PC-3 (cell line): ENCODE measurements at regions not wholly inside any gene's neighbourhood (a gene's known extent, or its start where the extent isn't known, plus 50 kb on each side); places are given as distances from the start of the nearest gene placed in this dataset.

Experiments
- ATAC-seq: fragments of 200-7000 bp; cut with Tn5 transposase; 2 replicates; pipeline ENCODE4 v1.9.1; 2020; ENCODE audit warnings: mild to moderate bottlenecking, moderate library complexity
- BruUV-seq: library from RNA; stranded (reverse); fragments of 400-500 nt; replicated peaks from 2 replicates; lab custom pipeline; 2021; lab: Mats Ljungman, UMichigan
- CTCF ChIA-PET: fragments of 300-600 bp; sonication (Branson Sonifier 250); formaldehyde crosslinking; loops from one replicate; lab custom pipeline; 2022; ENCODE audit warnings: antibody characterized with exemption; lab: Charles Lee
- POLR2A ChIA-PET: fragments of 300-600 bp; sonication (Branson Sonifier 250); formaldehyde crosslinking; loops from one replicate; lab custom pipeline; 2022; ENCODE audit warnings: antibody characterized with exemption; ENCODE audit not compliant: unreplicated experiment; lab: Charles Lee
- DNase-seq: peaks from one replicate; pipeline ENCODE4 v3.0.0-alpha.2; 2015
- H2AFZ ChIP-seq: fragments of 300-600 bp; sonication (generic); 2 replicates; pipeline ENCODE4 v1.6.0; 2016; ENCODE audit warnings: antibody characterized with exemption, low read length
- H3F3A ChIP-seq: fragments of 300-600 bp; sonication (generic); one replicate; pipeline ENCODE4 v1.6.0; 2017; ENCODE audit warnings: antibody characterized with exemption, low read length, control low read depth, mild to moderate bottlenecking; ENCODE audit not compliant: unreplicated experiment
- H3K27ac ChIP-seq: fragments of 300-600 bp; sonication (generic); 2 replicates; pipeline ENCODE4 v1.5.1; 2016; ENCODE audit warnings: mild to moderate bottlenecking, low read length
- H3K27me3 ChIP-seq: fragments of 300-600 bp; sonication (generic); 2 replicates; pipeline ENCODE4 v1.6.1; 2016; ENCODE audit warnings: low read length, mixed read lengths
- H3K36me3 ChIP-seq: fragments of 300-600 bp; sonication (generic); 2 replicates; pipeline ENCODE4 v1.6.1; 2016; ENCODE audit warnings: low read depth, mixed run types, low read length, mixed read lengths
- H3K4me1 ChIP-seq: fragments of 300-600 bp; sonication (generic); 2 replicates; pipeline ENCODE4 v1.5.1; 2016; ENCODE audit warnings: low read length; ENCODE audit not compliant: insufficient read depth
- H3K4me2 ChIP-seq: fragments of 300-600 bp; sonication (generic); 2 replicates; pipeline ENCODE4 v1.6.0; 2016; ENCODE audit warnings: low read length
- H3K4me3 ChIP-seq: fragments of 300-600 bp; sonication (generic); 2 replicates; pipeline ENCODE4 v1.5.1; 2016; ENCODE audit warnings: mild to moderate bottlenecking, low read length, mixed read lengths
- H3K79me2 ChIP-seq: fragments of 300-600 bp; sonication (generic); 2 replicates; pipeline ENCODE4 v1.6.1; 2017; ENCODE audit warnings: low read length, mixed read lengths
- H3K9ac ChIP-seq: fragments of 300-600 bp; sonication (generic); 2 replicates; pipeline ENCODE4 v1.6.0; 2016; ENCODE audit warnings: mild to moderate bottlenecking, low read length
- H3K9me2 ChIP-seq: fragments of 300-600 bp; sonication (generic); replicated peaks from 2 replicates; pipeline ENCODE4 v1.6.1; 2016; ENCODE audit warnings: mixed run types, low read length, mixed read lengths
- H3K9me3 ChIP-seq: fragments of 300-600 bp; sonication (generic); 2 replicates; pipeline ENCODE4 v1.6.1; 2016; ENCODE audit warnings: low read length, mixed read lengths
- H4K20me1 ChIP-seq: fragments of 300-600 bp; sonication (generic); 2 replicates; pipeline ENCODE4 v1.6.1; 2016; ENCODE audit warnings: low read length, mixed read lengths
- CTCF ChIP-seq: fragments of 300-600 bp; sonication (generic); conservative IDR thresholded peaks from 2 replicates; pipeline ENCODE4 v1.5.1; 2017; ENCODE audit warnings: antibody characterized with exemption, low read depth, mild to moderate bottlenecking, low read length
- EZH2 ChIP-seq: fragments of 300-600 bp; sonication (generic); IDR thresholded peaks from one replicate; pipeline ENCODE4 v1.6.1; 2017; ENCODE audit warnings: antibody characterized with exemption, mild to moderate bottlenecking, low read length; ENCODE audit not compliant: unreplicated experiment
- EZH2phosphoT487 ChIP-seq: fragments of 300-600 bp; sonication (generic); IDR thresholded peaks from 2 replicates; pipeline ENCODE4 v1.6.1; 2018; ENCODE audit warnings: mild to moderate bottlenecking, antibody characterized with exemption, low read length, borderline replicate concordance
- intact Hi-C: fragments of 100-400 bp; cut with micrococcal nuclease; formaldehyde crosslinking; loops from 2 replicates; pipeline ENCODE4 v1.9.0; 2023

- CTCF ChIA-PET, result no interaction called here
- Histone ChIP-seq H3K9me2 (no peaks in the 10 kb centered on the region), H3K4me2 (no peak overlapping the region), H3K27me3 (no peaks in the 10 kb centered on the region), H3K9me3 (no peaks in the 10 kb centered on the region), H3K4me3 (no peak overlapping the region), H4K20me1 (no peaks in the 10 kb centered on the region), H3F3A (no peaks in the 10 kb centered on the region), H3K36me3 (no peaks in the 10 kb centered on the region), H3K27ac (no peak overlapping the region), H3K79me2 (no peaks in the 10 kb centered on the region), H3K4me1 (no peaks in the 10 kb centered on the region), H3K9ac (no peak overlapping the region), H2AFZ (no peak overlapping the region)
- intact Hi-C loops, result no loop called here
- ATAC-seq, result no peak
- TF ChIP-seq EZH2, result no peak
- peak; percentile 34; the same call in 1 of the 2 replicates for TF ChIP-seq CTCF
- BruUV-seq, result no TSS peak
- POLR2A ChIA-PET, result no interaction called here
- no peak for DNase-seq
Observed at GRCh38 chr3:6255229-6255628, 605.7 kb upstream of the GRM7 start.

GRCh38 chr3:6260551-6261191, 600.2 kb upstream of the GRM7 start:
- CTCF ChIA-PET, result no interaction called here
- H3F3A ChIP-seq, result no peaks in the 10 kb centered on the region
- no peaks in the 10 kb centered on the region for H3K9me3 ChIP-seq
- H3K9ac ChIP-seq, result no peak overlapping the region
- H3K27me3 ChIP-seq, result no peaks in the 10 kb centered on the region
- no peak overlapping the region for H3K4me2 ChIP-seq
- H4K20me1 ChIP-seq, result no peaks in the 10 kb centered on the region
- H3K27ac ChIP-seq, result no peak overlapping the region
- no peak for TF ChIP-seq EZH2
- TF ChIP-seq CTCF, result no peak
- no peak for TF ChIP-seq EZH2phosphoT487
- ATAC-seq (no peak), DNase-seq (no peak)
- H3K4me3 ChIP-seq, result no peak overlapping the region
- no peaks in the 10 kb centered on the region for H3K36me3 ChIP-seq
- H2AFZ ChIP-seq, result no peak overlapping the region
- BruUV-seq, result no TSS peak
- POLR2A ChIA-PET, result no interaction called here
- H3K4me1 ChIP-seq, result no peaks in the 10 kb centered on the region
- H3K9me2 ChIP-seq, result no peaks in the 10 kb centered on the region
- no peaks in the 10 kb centered on the region for H3K79me2 ChIP-seq
- intact Hi-C loops, result no loop called here

GRCh38 chr3:6262010-6262409, 598.9 kb upstream of the GRM7 start:
- intact Hi-C loops, result no loop called here
- no peaks in the 10 kb centered on the region for H3F3A ChIP-seq

More at GRCh38 chr3:6262010-6262409, 598.9 kb upstream of the GRM7 start:
- ChIA-PET CTCF (no interaction called here), POLR2A (no interaction called here)
- H3K4me3 ChIP-seq, result no peak overlapping the region
- H3K79me2 ChIP-seq, result no peaks in the 10 kb centered on the region
- no peaks in the 10 kb centered on the region for H3K9me2 ChIP-seq
- H3K27me3 ChIP-seq, result no peaks in the 10 kb centered on the region
- DNase-seq (no peak), ATAC-seq (no peak)
- H3K9me3 ChIP-seq, result no peaks in the 10 kb centered on the region
- no peak overlapping the region for H3K9ac ChIP-seq
- TF ChIP-seq EZH2phosphoT487 (no peak), CTCF (no peak), EZH2 (no peak)
- no peaks in the 10 kb centered on the region for H4K20me1 ChIP-seq
- no TSS peak for BruUV-seq
- no peaks in the 10 kb centered on the region for H3K36me3 ChIP-seq
- H3K4me1 ChIP-seq, result no peaks in the 10 kb centered on the region
- no peak overlapping the region for H3K27ac ChIP-seq
- H3K4me2 ChIP-seq, result no peak overlapping the region
- no peak overlapping the region for H2AFZ ChIP-seq
